ENCODE measurements at regions not wholly inside any gene's neighbourhood (a gene's known extent, or its start where the extent isn't known, plus 50 kb on each side); places are given as distances from the start of the nearest gene placed in this dataset.

GRCh38 chr6:66418906-66419305 lies 711.9 kb upstream of the EYS start:
- no peak for DNase-seq (ENCODE audit: low read depth in 3 of 3, low spot score in 2 of 3)

GRCh38 chr6:66403966-66404365 lies 696.9 kb upstream of the EYS start:
- DNase-seq (ENCODE audit: low read depth in 3 of 3, low spot score in 2 of 3), result no peak

GRCh38 chr6:66402873-66403272 lies 695.8 kb upstream of the EYS start:
- DNase-seq (ENCODE audit: low read depth in 3 of 3, low spot score in 2 of 3), result no peak

- no peak for DNase-seq (ENCODE audit: low read depth in 3 of 3, low spot score in 2 of 3)
Measured at GRCh38 chr6:66396549-66396948, 689.5 kb upstream of the EYS start.

GRCh38 chr6:66396145-66396544 lies 689.1 kb upstream of the EYS start:
- DNase-seq (ENCODE audit: low read depth in 3 of 3, low spot score in 2 of 3), result no peak

GRCh38 chr6:66390393-66390792 lies 683.4 kb upstream of the EYS start:
- DNase-seq (ENCODE audit: low read depth in 3 of 3, low spot score in 2 of 3), result no peak

GRCh38 chr6:66376001-66376400 lies 669.0 kb upstream of the EYS start:
- no peak for DNase-seq (ENCODE audit: low read depth in 3 of 3, low spot score in 2 of 3)

- DNase-seq (ENCODE audit: low read depth in 3 of 3, low spot score in 2 of 3), result no peak
Measured at GRCh38 chr6:66369407-66369806, 662.4 kb upstream of the EYS start.

GRCh38 chr6:66362888-66363287 lies 655.9 kb upstream of the EYS start:
- no peak for DNase-seq (ENCODE audit: low read depth in 3 of 3, low spot score in 2 of 3)

- no peak for DNase-seq (ENCODE audit: low read depth in 3 of 3, low spot score in 2 of 3)
Measured at GRCh38 chr6:66361886-66362285, 654.9 kb upstream of the EYS start.

- no peak for DNase-seq (ENCODE audit: low read depth in 3 of 3, low spot score in 2 of 3)
Measured at GRCh38 chr6:66357781-66358180, 650.8 kb upstream of the EYS start.

- no peak for DNase-seq (ENCODE audit: low read depth in 3 of 3, low spot score in 2 of 3)
Measured at GRCh38 chr6:66355471-66355870, 648.4 kb upstream of the EYS start.

- no peak for DNase-seq (ENCODE audit: low read depth in 3 of 3, low spot score in 2 of 3)
Measured at GRCh38 chr6:66344796-66345195, 637.8 kb upstream of the EYS start.

GRCh38 chr6:66340736-66341135 lies 633.7 kb upstream of the EYS start:
- DNase-seq (ENCODE audit: low read depth in 3 of 3, low spot score in 2 of 3), result no peak

- DNase-seq (ENCODE audit: low read depth in 3 of 3, low spot score in 2 of 3), result no peak
Measured at GRCh38 chr6:66336176-66336575, 629.1 kb upstream of the EYS start.

GRCh38 chr6:66328200-66328599 lies 621.2 kb upstream of the EYS start:
- DNase-seq (ENCODE audit: low read depth in 3 of 3, low spot score in 2 of 3), result no peak

GRCh38 chr6:66326228-66326627 lies 619.2 kb upstream of the EYS start:
- DNase-seq (ENCODE audit: low read depth in 3 of 3, low spot score in 2 of 3), result no peak

- no peak for DNase-seq (ENCODE audit: low read depth in 3 of 3, low spot score in 2 of 3)
Measured at GRCh38 chr6:66321017-66321416, 614.0 kb upstream of the EYS start.

- no peak for DNase-seq (ENCODE audit: low read depth in 3 of 3, low spot score in 2 of 3)
Measured at GRCh38 chr6:66307490-66307889, 600.5 kb upstream of the EYS start.

- DNase-seq (ENCODE audit: low read depth in 3 of 3, low spot score in 2 of 3), result no peak
Measured at GRCh38 chr6:66291905-66292304, 584.9 kb upstream of the EYS start.

- no peak for DNase-seq (ENCODE audit: low read depth in 3 of 3, low spot score in 2 of 3)
Measured at GRCh38 chr6:66289889-66290288, 582.9 kb upstream of the EYS start.

- DNase-seq (ENCODE audit: low read depth in 3 of 3, low spot score in 2 of 3), result no peak
Measured at GRCh38 chr6:66278115-66278514, 571.1 kb upstream of the EYS start.

GRCh38 chr6:66277400-66277799 lies 570.4 kb upstream of the EYS start:
- no peak for DNase-seq (ENCODE audit: low read depth in 3 of 3, low spot score in 2 of 3)

- no peak for DNase-seq (ENCODE audit: low read depth in 3 of 3, low spot score in 2 of 3)
Measured at GRCh38 chr6:66265737-66266136, 558.7 kb upstream of the EYS start.

Data from right renal cortex interstitium (tissue), 3 donors.